ENCODE measurements at regions not wholly inside any gene's neighbourhood (a gene's known extent, or its start where the extent isn't known, plus 50 kb on each side); places are given as distances from the start of the nearest gene placed in this dataset.

DNA sequence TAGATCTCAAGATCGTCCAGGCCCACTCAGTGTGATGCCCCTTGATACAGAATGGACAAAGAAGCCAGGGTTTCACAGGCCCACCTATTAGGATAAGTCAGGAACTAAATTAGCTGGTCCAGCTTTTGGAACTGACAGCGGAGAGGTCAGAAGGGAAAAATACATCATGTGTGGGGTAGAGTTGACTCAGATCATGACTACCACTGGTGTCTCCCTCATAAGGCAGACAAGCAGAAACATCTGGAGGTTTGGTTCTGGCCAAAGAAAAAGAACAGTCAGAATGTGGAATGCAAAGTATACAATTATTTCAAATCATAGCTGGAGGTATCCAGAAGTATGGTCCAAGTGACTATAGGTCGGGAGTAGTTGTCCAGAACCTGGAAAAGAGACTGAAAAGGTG, 621.1 kb upstream of the CELF2 start:
- DNase-seq (ENCODE audit: extremely low spot score, insufficient read length, low read depth), result no peak
- FAIRE-seq, result no peak

DNA sequence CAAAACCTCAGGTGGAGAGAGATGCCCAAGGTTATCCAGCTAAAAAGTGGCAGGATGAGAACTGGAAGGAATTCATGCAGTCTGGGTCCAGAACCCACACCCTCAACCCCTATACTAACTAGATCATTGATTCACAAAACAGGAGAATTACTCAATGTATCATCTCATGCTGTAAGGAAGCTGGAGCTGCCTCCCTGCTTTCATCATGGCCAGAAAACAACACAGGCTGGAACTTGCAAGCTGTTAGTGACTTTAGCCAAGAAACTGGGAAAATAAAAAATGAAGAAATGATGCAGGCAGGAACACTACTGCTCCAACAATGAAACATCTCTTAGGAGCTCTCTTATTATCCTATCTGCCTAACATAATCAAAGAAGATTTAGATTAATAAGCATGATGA, 619.8 kb upstream of the CELF2 start:
- no peak for FAIRE-seq
- no peak for DNase-seq (ENCODE audit: extremely low spot score, insufficient read length, low read depth)

DNA sequence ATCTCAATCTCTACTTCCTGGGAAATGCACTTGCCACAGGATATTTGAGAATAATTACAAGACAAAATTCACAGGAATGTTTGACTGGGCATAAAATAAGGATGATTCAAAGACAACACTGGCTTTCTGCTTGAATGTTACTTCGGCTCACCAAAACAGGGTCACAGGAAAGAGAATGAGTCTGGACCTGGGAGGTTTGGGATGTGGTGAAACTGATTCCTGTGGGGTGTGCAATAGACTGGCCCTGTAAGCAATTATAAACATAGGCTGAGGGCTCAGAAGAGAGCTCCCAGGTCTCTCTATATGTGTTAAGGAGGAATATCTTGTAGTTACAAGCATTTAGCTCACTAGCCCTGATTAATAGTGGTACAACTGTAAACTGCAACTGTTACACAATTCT, 613.9 kb upstream of the CELF2 start:
- DNase-seq (ENCODE audit: extremely low spot score, insufficient read length, low read depth) (no peak), FAIRE-seq (no peak)

DNA sequence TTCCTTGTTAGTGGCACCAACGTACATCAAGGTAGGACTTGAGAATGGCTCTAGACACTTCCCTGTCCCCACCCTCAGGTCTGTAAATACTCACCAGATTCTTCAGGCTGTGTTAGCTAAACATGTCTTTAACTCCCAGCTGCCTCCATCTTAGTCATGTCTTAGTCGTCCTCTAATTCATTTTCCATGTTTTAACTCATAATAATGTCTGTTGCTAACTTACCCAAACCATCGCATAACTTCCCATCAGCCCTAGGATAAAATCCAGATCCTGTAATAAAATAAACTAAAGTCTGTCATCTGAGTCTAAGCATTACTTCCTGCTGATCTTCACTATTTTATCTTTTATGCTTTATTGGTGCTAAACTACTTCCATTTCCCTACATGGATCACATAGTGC, 600.0 kb upstream of the CELF2 start:
- FAIRE-seq (no peak), DNase-seq (ENCODE audit: extremely low spot score, insufficient read length, low read depth) (no peak)

DNA sequence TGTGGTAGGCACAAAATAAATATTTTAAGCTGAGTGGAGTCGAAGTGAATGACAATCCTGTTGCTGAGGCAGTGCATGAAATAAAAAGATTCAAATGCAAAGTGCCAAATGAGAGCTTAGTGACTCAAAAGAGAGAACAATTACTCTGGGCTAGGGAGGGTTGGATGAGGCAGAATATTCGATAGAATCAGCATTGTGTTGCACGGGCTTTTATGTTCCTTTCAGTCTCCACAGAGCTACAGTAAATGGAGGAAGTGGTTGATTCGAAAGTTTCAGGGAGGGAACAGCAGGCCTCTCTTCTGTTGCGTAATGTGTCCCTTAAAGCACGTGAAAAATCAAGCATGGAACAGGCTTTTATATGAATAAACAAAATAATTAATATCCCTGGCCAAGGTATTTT, 599.3 kb upstream of the CELF2 start:
- peak; percentile 78 for FAIRE-seq
- DNase-seq (ENCODE audit: extremely low spot score, insufficient read length, low read depth), result no peak

DNA sequence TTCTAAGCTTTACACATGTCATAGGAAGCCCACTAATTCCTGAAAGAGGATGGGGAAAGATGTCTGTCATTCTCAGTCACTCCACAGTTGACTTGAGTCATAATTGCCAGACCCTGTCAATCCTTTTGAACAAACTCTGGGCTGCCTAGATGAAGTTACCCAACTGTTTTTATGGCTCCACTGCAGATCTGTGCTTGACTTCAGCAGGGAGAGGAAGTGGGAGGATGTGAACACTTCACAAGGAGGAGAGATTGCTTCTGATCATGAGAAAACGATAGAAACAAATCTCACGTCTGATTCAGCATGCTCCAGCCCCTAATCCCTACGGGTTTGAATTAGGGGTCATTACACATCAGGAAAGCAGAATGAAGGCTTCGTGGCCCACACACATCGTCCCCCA, 596.6 kb upstream of the CELF2 start:
- no peak for FAIRE-seq
- no peak for DNase-seq (ENCODE audit: extremely low spot score, insufficient read length, low read depth)

DNA sequence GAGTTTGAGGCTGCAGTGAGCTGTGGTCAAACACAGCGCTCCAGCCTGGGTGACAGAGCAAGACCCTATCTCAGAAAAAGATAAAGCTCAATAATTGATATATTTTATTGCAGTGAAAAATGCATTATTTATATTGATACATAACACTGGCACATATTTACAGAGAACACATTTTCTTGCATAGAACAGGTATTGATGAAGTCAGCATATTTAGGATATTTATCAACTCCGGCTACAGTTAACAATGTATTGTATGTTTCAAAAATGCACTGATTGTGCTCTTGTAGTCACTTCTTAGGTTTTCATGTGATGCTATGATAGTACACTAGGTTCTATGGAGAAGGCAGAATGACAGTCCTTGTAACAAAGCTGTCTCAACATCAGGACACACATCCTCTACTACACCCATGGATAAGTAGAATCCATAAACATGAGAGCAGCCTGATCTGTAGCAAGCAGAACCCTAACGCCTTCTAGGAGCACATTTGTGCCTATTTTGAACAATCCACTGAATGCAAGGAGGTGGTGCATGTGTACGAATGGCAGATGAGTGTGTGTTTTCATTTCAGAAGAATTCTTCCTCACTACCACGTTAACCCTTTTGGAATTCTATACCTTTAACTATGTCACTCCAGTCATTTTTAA, 586.1 kb upstream of the CELF2 start:
- FAIRE-seq, result no peak

DNA sequence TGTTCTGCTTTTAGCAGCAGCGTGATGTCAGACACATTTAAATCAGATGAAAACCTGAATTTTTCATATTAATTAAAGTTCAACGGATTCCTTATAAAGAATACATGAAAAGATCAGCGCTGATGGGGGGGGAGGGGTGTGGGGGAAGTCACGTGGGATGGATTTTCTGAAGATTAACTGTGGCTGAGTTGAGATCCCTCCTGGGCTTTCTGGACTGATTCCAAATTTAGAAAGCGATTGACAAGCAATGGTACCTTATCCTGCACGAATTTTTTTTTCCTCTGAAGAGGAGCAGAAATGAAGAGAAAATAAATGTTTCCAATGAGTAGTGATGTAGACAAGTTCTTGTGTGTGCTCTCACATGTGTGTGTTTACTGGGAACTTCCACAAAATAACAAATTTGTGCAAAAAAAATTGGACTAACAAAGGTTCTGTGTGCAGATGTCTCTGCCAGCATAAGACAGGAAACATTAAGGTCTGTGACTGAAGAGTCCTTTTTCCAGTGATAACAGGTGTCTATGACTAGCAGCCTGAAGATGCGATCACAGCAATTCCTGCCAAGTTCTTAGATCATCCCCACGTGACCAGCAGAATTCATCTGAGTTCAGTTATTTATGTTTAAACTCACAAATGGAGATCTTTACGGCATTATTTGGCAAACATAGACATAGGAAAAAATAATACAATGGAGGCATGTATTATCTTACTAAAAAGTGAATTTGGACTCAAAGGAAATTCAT, 585.2 kb upstream of the CELF2 start:
- no peak for FAIRE-seq
- DNase-seq (ENCODE audit: extremely low spot score, insufficient read length, low read depth), result no peak

More for the DNA sequence above, 586.1 kb upstream of the CELF2 start:
- DNase-seq (ENCODE audit: extremely low spot score, insufficient read length, low read depth), result no peak

DNA sequence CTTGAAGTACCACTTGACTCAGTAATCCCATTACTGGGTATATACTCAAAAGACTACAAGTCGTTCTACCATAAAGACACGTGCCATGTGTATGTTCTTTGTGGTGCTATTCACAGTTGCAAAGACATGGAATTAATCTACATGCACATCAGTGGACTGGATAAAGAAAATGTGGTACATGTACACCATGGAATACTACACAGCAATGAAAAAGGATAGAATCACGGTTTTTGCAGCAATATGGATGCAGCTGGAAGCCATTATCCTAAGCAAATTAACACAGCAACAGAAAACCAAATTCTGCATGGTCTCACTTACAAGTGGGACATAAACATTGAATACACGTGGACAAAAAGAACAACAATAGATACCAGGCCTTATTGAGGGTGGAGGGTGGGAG, 583.4 kb upstream of the CELF2 start:
- DNase-seq (ENCODE audit: extremely low spot score, insufficient read length, low read depth), result no peak
- FAIRE-seq, result no peak

DNA sequence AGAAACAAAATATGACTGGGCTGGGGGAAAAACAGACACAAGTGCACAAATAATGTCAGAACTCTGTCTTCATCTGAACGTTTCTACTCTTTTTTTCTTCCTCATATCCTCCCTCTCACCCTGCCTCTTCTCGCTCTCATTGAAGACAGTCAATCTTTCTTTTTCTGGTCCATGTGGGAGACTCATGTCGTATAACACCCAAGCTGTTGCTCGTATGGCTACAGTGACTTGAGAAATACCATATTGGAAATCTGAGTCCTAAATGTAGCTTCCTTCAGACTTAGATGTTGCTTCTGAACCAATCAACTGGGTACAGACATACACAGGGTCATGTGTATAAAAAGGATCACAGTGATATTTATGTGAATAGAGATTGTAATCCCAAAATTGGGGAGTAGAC, 579.8 kb upstream of the CELF2 start:
- FAIRE-seq (no peak), DNase-seq (ENCODE audit: extremely low spot score, insufficient read length, low read depth) (no peak)

DNA sequence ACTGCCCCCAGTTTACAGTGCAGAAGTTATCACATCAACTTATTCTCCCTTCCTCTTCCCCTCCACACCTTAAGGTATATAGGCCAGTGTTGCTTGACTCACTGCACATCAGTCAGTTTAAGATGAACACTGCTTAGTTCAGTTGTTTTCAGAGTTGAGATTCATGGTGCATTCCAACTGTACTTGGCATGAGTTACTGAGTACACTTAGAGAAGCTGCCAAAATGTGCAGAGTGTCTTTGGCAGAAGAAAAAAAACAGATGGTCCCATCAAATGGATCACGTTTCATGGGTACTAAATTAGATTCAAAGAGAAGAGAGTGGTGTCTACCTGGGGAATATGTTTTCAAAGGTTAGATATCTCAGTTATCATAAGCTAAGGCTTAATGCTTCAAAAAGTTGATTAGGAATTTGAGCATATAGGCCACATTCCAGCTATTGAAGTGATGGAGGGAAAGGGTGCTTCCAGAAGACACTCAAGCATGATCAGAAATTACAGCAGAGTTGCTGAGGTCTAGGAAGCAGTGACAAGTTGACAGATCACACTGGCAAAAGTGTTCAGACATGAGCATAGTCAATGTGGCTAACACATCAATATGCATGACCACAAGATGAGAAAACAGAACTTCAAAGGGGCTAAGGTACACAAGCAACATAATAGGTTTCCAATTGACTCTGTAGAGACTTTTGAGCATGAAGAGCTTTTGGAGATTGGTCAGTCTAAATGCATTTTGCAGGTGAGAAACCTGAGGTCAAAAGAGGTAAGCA, 579.2 kb upstream of the CELF2 start:
- no peak for DNase-seq (ENCODE audit: extremely low spot score, insufficient read length, low read depth)
- no peak for FAIRE-seq

DNA sequence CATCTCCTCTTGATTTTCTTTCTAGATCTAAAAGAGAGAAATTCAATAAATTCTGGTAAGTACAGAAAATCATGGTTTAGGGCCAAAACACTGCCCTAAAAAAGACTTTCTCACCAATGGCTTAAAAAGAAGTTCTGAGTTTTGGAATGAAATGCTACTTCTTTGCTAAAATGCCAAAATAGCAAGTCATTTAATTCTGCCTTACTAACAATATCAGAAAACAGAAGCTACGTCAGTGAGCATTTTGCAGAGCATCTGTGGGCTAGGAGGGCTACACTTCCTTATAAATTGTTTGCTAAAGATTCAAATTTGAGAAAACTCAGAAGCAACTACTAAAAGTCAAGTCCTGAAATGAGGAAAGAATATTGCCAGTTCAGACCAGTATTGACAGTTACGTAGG, 560.8 kb upstream of the CELF2 start:
- FAIRE-seq (no peak), DNase-seq (ENCODE audit: extremely low spot score, insufficient read length, low read depth) (no peak)

DNA sequence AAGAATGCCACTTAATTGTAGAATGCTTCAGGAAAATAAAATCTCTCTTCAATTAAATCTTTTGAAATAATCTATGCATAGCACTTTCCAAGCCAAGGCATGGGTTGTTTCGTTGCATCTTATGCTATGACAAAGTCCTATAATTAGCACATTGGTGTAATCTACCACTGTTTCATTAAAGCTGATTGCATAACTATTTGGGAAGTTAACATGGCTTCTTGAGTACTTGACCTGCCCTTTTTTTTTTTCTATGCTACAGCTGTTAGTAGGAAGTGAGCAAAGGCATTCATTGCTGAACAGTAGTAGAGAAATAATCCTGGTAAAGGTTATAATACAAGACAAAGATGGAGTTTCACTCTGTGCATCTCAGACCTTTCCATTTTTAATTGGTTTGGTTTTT, 557.2 kb upstream of the CELF2 start:
- DNase-seq (ENCODE audit: extremely low spot score, insufficient read length, low read depth) (no peak), FAIRE-seq (no peak)

DNA sequence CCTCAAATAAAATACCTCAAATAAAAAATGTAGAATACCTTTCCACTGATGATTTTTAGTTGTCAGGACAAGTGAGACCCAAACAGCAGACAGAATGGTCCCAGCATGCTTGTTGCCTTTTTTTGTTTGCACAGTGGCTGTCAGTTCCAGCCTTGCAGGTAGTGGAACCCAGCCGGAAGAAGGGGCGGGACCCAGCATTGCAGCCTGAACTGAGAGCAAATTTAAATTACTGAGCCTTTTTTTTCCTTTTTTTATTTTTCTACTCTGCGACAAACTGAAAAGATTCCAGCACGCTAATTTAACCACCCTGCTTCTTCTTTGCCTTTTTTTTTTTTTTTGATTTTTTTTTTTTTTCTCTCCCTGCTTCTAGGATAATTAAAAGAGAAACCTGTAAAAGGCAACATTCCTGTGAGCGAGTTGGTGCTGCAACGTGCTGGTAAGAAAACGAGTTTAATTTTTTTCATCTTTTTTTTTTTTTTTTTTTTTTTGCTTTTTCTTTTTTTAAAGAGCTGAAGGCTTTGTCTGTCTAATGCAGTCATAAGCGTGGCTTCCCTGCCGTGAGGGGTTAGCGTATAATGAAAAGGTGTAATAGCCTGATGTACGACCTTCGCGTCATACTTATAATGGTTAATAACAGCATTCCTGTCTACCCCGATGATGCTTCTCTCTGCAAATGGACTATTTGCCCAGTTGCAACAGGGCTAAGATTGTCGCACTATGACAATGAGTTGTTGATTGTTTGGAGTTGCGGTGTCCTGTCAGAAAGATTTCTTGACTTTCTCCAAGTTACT, 555.3 kb upstream of the CELF2 start:
- no peak for FAIRE-seq
- no peak for DNase-seq (ENCODE audit: extremely low spot score, insufficient read length, low read depth)

DNA sequence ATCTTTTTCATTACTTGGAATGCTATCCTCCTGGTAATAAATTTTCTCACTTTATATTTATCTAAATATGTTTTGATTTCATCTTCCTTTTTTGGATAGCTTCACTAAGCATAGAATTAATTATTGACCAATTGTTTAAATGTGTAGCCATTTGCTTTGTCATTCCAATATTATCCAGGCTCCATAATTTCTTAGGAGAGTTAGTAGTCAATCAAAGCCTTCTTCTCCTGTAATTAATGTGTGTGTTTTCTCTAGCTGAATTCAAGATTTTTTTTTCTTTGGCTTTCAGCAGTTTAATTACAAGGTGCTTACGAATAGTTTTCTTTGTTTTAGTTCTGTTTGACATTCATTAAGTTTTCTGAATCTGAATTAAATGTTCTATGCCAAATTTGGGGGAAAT, 545.9 kb upstream of the CELF2 start:
- FAIRE-seq, result no peak
- no peak for DNase-seq (ENCODE audit: extremely low spot score, insufficient read length, low read depth)

DNA sequence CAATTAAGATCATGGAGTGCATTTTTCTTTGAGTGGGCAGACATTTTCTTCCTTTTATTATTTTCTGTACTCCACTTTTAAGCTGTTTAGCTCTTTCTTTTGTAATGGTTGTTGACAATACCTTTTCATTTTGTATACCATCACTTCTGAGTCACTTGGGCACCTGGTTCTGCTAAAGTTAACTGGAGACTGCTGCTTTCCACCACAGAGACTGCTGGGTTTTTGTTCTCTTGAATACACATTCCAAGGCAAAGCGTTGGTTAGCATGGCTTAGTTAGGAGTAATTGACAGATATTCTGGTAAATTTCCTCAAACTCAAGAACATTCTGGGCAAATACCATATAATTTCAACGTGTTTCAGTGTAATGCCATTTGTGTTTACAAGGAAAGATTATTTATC, 541.9 kb upstream of the CELF2 start:
- DNase-seq (ENCODE audit: extremely low spot score, insufficient read length, low read depth), result no peak
- FAIRE-seq, result no peak

DNA sequence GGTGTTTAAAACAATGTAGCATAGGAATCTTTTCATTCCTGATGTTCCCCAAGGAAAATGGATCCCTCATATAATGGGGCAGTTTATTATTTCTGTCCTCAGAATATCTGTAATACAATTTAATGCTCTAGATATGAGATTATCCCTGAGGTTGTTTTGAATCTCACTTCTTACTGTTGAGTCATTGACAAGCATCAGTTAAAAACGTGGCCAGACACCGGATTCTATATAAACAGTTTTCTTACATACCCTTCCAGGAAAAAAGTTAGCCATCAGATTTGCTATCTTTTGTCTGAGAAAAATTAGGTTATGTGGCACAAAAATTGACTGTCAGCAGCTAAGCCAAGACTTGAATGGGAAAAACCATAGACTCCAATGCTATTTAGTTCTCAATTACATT, 539.8 kb upstream of the CELF2 start:
- FAIRE-seq (no peak), DNase-seq (ENCODE audit: extremely low spot score, insufficient read length, low read depth) (no peak)

DNA sequence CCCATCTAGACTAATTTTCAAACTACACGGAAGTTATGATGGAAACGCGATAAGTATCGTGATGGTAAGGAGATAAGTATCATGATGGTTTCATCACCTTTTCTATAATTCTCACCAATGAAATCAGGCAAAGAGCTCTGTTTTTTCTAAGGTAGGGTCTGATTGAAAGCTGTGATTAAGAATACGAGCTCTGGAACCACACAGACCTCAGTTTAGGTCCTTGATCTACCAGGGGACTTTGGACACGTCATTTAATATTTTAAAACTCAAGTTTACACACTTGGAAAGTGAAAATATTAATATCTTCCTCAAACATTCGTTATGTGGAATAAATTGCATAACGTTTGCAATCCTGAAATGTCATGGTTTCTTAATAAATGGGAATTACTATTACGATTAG, 538.2 kb upstream of the CELF2 start:
- no peak for FAIRE-seq
- no peak for DNase-seq (ENCODE audit: extremely low spot score, insufficient read length, low read depth)

DNA sequence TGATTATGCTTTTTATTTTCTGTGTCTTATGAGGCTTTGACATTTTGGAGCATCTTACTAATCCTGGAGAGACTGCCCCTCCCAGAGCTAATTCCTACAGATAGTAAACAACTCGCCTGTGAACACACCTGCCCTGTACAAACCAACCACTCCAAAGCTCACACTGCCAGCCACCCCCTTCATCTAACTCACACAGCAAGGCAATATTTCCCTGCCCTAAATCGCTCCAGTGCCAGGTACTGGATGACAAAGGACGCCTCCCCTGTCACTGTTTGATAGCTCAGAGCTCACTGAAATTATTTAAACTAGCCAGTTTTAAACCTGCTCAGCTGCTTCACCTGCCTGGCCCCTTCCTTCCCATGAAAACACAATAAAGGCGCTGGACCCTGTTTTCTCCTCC, 535.1 kb upstream of the CELF2 start:
- FAIRE-seq, result no peak
- no peak for DNase-seq (ENCODE audit: extremely low spot score, insufficient read length, low read depth)

DNA sequence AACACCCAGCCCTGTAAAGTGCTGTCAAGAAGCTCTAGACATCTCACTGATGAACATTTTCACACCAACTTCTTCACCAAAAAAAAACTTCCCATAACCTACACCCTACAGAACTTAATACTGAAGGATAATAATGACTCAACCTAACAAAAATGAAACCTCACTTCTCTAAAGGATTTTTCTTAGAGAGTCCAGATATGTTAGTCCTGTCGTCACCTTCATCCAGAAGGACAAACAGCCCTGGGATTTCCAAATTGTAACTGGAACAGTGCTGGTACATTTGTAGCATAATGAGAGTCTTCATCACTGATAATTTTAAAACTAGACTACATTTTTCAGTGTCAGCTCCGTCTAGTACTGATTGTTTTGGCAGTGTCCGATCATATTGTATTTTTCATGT, 528.6 kb upstream of the CELF2 start:
- no peak for DNase-seq (ENCODE audit: extremely low spot score, insufficient read length, low read depth)
- no peak for FAIRE-seq

All from GM18507 (cell line).